HG02759 (cell line): ENCODE measurements at regions not wholly inside any gene's neighbourhood (a gene's known extent, or its start where the extent isn't known, plus 50 kb on each side); places are given as distances from the start of the nearest gene placed in this dataset.

ENCODE experiments used
- ATAC-seq: cut with Tn5 transposase; IDR thresholded peaks from one replicate; pipeline ENCODE4 v1.9.1; 2021; ENCODE audit warnings: mild to moderate bottlenecking, moderate library complexity; ENCODE audit not compliant: unreplicated experiment

DNA sequence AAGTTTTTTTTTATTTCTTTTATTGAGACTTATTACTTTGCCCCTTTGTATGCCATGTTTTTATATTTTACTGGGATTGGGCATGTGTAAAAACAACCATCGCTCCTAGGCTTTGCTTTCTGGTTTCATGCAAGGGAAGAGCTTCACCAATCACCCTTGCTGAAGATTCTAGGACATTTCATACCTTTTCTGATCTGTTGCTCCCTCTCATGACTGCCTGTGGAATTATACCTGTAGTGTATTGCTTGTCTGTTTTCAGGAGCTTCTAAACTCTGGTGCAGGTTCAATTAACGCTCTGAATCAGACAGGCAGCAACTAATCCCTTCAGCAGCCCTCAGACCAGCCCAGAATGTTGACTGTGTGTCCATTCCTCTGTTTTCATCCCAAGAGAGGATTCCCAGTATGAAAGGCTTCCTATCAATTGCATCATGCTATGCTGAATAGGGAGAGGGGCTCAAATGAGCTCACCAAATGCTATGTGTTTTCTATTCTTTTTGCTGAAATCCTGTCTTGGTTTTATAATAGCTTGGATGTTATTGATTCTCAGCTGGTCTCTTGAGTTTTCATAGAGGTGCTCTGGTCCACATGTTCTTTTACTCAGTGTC is 572.9 kb upstream of the CDH6 start:
- ATAC-seq: no peak

DNA sequence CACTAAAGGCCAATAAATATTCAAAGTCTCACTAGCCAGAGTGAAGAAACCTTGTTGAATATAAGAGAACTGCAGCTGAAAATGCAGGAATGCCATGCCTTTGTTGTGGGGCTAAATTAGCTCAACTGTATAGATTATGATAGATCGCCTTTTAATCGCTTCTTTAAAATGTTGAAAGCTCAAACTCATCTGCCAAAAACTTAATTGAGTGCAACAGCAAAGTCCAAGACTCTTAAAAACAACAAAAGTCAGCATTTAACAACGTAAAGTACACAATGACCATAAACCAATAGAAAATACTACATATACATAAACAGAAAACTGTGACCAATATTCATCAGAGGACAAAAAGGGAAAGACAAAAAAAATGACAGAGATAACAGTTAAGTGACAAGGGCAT is 585.0 kb upstream of the CDH6 start:
- no peak for ATAC-seq

DNA sequence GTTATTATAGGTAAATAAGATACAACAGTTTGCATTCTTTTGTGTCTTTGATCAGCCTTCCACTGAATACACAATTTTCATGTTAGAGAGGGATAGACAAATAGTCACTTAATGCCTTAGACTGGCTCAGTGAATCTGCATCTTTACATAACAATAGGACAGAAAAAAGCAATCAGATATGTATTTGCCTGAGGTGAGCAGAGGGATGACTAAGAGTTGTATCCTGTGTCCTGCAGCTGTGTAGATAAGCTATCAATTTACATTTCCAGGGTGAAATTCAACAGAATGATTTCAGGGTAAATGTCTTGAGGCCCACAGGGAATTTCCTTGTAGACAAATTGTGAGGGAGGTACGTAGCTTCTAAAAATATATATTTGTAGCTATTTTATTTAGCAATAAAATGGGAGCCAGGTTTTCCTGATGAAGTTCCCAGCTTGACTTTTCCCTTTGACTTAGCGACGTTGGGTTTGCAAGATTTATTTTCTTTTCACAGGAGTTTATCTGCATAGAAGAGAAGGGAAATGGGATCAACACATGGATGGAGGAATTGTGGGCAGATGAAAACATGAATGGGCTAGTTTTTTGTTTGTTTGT is 586.1 kb upstream of the CDH6 start:
- ATAC-seq: no peak

DNA sequence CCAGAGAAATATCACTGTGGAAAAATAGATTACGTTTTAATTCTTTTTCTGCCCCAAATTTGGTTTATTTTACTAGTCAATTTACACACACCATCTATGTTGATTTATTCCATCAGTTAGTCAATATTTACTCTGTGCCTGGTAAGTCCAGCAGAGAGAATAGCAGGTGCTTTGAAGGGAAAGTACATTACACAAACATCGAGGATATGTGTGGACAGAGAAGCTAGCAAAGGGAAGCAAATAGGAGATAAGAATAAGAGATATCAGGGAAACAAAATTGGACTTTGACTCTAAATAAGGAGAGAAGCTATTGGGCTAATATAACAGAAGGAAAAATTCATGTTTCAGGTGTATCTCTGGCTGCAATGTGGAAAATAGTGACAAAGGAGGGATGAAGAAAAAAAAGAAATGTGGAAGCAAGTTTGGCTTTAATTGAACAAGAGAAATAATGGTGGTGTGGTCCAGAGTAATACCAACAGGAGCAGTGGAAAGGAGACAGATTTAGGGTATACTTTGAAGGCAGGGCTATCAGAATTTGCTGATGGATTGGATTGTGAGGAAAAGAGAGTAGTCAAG is 587.7 kb upstream of the CDH6 start:
- no peak for ATAC-seq

DNA sequence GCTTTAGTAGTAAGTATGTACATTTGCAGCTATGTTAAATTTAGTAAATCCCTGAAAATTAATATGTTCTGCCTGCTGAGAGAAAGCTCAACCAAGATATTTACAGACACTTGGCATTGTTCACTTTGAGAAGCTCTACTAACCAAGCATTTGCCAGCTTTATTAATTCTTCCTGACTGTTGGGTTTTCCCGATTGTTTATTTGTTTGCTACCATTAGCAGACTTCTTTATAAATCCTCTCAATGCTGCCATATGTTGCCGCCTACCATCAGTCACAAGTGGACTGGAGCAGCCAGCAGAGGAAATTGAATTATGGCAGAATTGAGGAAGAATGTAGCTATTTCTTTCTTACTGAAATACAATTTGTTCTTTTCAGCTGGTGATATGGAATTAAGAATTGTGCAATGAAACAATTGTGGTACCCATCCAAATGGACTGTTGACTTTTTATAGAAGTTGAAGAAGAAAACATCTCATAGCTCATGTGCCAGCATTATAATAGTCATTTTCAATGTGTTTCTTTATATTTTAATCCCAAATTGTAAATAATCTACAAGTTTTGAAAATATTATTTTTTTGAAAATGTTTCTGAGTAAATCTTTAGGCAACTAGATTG is 588.7 kb upstream of the CDH6 start:
- no peak for ATAC-seq

DNA sequence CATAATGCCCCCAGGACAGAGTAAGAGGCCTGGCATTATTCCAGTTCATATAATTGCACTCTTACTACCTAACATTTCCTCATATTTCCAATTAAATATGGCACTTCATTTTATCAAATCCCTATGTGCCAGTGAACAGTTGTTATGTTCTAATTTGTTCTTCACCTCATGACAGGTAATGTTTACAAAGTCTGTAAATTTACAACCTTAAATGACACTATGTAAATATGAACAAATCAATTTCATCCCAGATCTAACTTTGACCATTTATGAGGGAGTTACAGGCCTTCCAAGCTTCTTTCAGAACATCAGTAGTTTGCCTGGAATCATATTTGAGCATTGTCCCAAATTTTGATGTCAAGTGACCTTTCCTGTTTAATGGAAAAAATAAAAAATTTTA is 592.6 kb upstream of the CDH6 start:
- ATAC-seq: no peak

DNA sequence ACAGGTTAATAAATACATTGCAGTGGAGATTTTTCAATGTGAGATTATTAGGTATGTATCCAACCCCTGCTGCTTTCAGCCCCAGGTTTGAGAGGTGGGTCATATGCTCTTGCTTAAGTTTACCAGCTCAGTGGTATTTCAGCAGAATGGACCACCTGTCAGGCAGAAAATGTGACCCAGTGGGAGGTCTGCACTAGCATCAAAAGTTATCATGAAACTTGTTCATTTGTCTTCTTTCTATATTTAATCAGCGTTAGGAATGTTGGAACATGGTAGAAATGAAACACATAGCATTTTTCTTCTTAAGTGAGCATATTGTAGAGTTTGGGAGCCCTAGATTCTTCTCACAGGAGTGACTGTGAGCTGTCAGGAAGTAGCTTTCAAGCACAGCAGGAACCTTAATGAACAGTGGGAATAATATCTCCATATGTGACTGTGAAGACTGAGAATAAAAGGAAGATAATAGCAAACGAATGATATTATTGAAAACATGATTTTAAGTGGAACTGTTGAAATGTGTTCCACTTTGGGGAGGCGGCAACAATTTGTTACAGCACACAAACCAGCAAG is 596.9 kb upstream of the CDH6 start:
- no peak for ATAC-seq

DNA sequence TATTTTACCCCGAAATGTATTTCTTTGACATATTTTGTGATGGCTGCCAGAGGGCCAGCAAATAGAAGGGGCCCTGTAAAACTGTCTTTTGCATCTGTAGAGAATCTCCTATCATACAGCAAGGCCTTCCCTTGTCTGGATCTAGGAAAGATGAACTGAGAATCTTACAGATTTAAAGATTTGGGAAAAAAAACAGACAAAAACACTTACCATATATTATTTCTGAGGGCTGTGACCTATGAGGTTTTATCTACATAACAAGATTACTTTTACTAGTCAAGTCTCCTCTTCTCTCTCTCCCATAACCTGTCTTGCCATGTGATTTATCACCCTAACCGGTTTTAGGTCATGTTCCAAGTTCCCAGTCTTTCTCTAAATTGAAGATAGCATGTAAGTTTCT is 599.2 kb upstream of the CDH6 start:
- no peak for ATAC-seq

DNA sequence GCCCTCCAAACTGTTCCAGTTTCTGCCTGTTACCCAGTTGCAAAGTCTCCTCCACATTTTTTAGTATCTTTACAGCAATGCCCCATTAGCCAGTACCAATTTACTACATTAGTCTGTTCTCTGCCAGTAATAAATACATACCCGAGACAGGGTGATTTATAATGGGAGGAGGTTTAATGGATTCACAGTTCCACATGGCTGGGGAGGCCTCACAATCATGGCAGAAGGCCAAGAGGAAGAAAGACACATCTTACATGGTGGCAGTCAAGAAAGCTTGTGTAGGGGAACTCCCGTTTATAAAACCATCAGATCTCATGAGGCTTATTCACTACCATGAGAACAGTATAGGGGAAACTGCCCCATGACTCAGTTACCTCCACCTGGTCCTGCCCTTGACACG is 600.7 kb upstream of the CDH6 start:
- ATAC-seq: no peak

DNA sequence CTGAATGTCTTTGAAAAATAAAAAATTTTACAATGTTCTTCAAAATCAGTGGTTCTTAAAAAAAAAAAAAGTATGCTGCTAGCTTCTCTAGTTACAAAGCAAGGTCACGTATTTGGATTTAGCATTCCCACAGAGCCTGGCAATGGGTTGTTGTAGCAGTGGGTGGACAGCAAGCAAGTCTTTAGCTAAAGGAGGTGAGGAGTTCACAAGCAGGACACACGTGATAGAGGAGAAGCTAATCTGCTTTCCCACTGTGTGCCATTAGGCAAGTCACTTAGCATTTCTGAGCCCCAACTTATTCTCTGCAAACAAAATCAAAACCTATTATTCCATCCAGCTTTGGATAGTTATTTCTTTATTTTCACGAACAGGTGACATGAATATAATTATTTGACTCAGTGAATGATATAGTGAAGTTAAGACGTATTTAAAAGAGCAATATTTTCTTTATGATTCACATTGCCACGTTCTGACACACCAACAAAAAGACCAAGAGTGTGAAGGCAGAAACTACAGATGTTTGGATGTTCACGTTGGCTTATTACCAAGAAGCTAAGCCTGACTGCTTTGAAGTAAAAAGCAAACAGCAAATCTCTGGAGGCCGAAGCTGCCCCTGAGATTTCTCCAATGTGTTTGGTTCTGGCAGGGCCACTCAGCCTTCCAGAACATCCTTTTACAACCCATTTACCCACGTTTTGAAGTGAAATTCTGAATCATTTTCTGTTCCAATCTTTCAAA is 612.1 kb upstream of the CDH6 start:
- no peak for ATAC-seq

DNA sequence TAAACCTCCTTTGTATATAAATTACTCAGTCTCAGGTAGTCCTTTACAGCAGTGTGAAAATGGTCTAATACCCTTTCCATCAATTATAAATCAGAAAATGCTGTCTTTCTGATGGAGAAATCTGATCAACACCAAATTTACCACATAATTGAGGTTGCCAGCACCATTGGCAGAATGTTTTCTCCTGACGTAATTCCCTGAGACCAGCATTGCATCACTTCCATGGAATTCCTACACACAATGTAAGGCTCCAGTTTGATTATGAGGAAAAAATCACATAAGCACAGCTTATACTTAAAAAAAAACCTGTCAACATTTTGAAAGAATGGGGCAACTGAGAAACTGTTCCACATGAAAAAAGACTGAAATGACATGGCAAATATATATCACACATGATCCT is 618.7 kb upstream of the CDH6 start:
- ATAC-seq: no peak

DNA sequence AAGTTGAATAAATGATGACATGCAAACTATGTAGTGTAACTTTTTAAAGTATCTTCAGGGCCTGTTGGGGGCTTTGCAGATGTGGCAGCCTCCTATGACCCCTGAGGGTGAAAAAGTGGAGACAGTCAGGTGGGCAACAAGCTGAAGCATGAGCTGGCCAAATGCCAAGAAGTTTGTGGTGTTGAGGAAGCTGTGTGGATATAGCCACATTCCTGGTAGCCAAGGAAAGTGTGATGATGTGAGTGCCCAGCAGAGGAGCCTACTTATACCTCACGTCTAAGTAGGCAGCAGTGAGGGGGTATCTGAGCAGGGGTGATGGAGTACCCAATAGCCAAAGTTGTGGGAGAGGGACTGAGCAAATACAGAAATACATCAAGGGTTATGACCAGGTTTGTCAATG is 621.2 kb upstream of the CDH6 start:
- no peak for ATAC-seq

DNA sequence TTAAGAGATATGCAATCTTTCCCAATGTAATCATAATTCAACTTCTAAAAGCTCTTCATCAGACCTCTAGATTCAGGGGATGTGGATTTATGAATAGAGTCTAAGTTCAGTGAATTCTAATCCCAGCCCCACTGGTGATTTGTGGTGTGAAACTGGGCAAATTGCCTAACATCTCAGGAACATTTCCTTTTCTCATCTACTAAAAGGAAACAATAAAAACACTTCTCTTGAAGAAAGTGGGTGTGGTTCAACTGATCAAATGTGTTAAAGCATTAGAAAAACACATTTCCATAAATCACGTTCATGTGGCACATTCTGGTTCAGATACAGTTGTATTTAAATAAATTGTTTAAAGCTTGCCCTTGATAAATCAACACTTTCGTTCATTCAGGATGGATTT is 631.7 kb upstream of the CDH6 start:
- ATAC-seq: no peak

DNA sequence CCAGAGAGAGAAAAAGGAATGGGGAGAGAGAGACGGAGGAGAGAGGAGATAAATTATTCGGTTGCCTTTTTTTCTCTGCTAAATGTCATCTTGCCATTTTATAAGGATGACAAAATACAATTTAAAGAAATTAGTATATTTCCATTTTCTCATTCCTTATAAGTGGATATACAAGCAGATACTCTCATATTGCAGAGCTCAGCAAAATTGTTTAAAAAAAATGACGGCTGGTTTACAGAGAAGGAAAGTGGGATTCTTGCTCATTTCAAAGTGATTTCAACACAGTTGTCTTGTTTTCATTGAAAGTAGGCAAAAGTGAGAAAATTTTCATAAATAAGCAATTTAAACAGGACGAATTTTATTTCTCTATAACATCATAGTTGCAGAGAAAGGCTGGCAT is 641.9 kb upstream of the CDH6 start:
- ATAC-seq: no peak

DNA sequence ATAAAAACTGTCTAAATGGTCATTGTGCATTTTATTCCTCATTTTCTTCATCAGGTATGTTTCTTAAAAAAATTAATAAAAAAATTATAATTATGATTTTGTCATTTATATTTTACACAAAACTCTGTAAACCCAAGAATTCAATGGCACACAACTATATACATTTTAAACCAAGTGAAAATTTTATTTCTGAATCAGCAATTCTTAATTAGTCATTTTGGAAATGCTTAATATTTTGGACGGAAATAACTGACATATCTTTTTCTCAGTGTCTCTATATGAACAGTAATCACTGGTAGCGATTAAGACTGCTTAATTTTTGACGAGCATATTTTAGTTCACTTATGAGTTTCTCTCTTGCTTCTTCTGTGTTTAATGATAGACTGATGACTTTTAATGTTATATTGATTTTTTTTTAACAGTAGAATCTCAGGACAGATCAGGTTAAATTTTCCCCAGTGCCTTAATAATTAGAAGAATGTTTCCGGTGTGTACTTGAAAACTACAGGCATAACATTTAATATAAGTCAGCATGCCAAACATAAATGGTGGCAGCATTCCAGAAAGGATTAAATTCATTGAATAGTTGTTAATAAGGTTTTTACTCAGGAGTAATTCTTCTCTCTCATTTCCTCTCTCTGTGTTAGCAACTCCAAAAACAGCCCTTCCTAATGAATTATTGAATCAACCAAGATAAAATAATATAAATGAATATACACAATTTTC is 644.7 kb upstream of the CDH6 start:
- no peak for ATAC-seq

DNA sequence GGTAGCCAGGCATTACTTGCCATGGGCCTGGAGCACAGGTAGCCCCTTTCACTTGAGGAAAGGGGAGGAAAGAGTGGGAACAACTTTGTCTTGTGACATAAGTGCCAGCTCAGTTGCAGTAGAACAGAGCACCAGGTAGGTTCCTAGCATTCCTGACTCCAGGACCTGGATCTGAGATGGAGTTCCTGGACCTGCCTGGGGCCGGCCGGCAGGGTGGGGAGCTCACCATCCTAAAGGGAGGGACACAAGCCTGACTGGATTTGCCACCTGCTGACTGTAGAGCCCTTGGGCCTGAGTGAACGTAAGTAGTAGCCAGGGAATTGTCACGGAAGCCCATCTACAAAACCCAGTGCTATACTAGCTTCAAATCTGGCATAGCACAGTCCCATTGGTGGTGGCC is 653.3 kb upstream of the CDH6 start:
- ATAC-seq: no peak

DNA sequence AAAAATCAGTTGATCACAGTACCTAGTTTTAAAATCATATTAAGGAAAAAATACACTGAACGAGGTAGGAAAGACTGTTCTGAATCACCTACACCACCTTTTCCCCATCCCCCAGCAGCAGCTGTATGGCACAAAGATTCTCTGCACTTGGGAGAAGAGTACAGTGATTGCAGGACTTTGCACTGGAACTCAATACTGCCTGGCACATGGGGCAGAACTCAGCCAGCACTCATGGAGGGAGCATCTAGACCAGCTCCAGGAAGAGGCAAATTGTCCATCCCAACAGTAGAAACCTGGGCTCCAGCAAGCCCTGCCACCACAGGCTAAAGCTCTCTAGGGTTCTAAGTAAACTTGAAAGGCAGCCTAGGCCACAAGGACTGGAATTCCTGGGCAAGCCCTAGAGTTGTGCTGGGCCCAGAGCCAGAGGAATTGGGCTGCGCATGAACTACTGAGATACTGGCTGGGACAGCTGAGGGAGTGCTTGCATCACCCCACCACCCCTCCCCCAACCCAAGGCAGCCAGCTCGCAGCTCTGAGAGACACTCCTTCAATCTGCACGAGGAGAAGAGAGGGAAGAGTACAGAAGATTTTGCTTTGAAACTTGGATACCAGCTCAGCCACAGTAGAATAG is 654.4 kb upstream of the CDH6 start:
- no peak for ATAC-seq

DNA sequence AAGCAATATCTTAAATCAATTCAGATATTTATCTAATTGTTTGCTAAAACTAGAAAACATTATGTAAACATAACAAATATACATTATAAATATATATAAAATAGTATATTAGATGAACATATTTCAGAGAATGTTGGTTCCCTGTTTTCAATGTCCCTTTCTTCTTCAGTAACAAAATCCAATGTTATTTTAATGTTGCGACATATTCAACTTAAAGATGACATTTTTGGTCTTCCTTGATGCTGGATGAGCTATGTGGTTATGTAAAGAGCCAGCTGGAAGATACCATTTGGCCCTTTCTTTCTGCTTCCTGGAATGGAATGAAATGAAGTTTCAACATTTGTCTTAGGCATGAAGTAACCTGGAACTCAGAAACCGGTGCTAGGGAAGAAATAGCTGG is 668.1 kb upstream of the CDH6 start:
- no peak for ATAC-seq

DNA sequence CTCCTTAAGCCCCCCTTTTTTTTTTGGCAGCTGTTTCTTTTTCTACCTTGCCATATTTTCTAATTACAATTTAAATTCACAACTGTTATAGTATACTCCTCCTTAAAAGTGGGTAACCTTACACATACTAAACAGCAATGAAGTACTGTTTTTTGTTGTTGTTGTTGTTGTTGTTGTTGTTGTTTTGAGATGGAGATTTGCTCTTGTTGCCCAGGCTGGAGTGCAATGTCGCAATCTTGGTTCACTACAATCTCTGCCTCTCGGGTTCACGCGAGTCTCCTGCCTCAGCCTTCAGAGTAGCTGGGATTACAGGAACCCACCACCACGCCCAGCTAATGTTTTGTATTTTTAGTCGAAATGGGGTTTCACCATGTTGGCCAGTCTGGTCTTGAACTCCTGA is 669.1 kb upstream of the CDH6 start:
- ATAC-seq: no peak

DNA sequence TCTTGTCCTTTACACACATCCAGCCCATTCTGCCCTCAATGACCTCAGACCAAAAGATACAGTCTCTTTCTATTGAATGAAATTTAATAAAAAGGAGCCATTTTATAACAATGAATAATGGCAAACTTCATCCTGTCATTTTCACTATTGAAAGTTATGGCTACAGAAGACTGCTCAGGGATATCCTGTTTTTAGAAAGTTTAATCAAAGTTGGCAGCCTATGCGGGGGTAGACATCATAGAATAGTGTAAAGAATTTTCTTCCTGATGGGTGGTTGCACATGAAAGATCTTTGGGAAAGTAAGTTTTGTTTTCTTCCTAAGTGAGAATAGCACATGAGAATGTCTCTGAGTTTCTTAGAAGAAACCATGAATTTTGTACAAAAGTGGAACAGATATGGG is 670.4 kb upstream of the CDH6 start:
- ATAC-seq: no peak
